ENCODE measurements at regions not wholly inside any gene's neighbourhood (a gene's known extent, or its start where the extent isn't known, plus 50 kb on each side); places are given as distances from the start of the nearest gene placed in this dataset.

GRCh38 chr1:218686761-218687160, 341.6 kb downstream of the TGFB2 start:
- Mint-ChIP-seq H3K4me3 (ENCODE audit: low read depth, unreplicated experiment) (no peak overlapping the region), H3K27ac (ENCODE audit: unreplicated experiment) (no peak overlapping the region), H3K4me1 (ENCODE audit: low read depth, unreplicated experiment) (peaks cover 5% of the 10 kb centered on the region), H3K27me3 (ENCODE audit: unreplicated experiment) (no peaks in the 10 kb centered on the region), H3K36me3 (ENCODE audit: insufficient read depth, unreplicated experiment) (no peaks in the 10 kb centered on the region), H3K9me3 (ENCODE audit: low read depth, unreplicated experiment) (peaks cover 11% of the 10 kb centered on the region)
- intact Hi-C loops (cut with micrococcal nuclease; ENCODE audit: unreplicated experiment): no loop called here
- no peak for TF ChIP-seq CTCF (IDR thresholded peaks at IDR 0.05; ENCODE audit: unreplicated experiment)
- CTCF ChIA-PET: no interaction called here
- DNase-seq: no peak
- no TSS peak for BruUV-seq (replicated peaks)

GRCh38 chr1:218692808-218693207, 347.7 kb downstream of the TGFB2 start:
- TF ChIP-seq CTCF (IDR thresholded peaks at IDR 0.05; ENCODE audit: unreplicated experiment): no peak
- no peak overlapping the region for H3K4me3 Mint-ChIP-seq (ENCODE audit: low read depth, unreplicated experiment)
- intact Hi-C loops (cut with micrococcal nuclease; ENCODE audit: unreplicated experiment): no loop called here
- no peak overlapping the region for H3K27ac Mint-ChIP-seq (ENCODE audit: unreplicated experiment)
- CTCF ChIA-PET: no interaction called here
- BruUV-seq (replicated peaks): no TSS peak
- peaks cover 2% of the 10 kb centered on the region for H3K9me3 Mint-ChIP-seq (ENCODE audit: low read depth, unreplicated experiment)
- H3K27me3 Mint-ChIP-seq (ENCODE audit: unreplicated experiment): no peaks in the 10 kb centered on the region
- H3K36me3 Mint-ChIP-seq (ENCODE audit: insufficient read depth, unreplicated experiment): no peaks in the 10 kb centered on the region
- no peaks in the 10 kb centered on the region for H3K4me1 Mint-ChIP-seq (ENCODE audit: low read depth, unreplicated experiment)
- DNase-seq: no peak

- H3K27me3 Mint-ChIP-seq (ENCODE audit: unreplicated experiment): no peaks in the 10 kb centered on the region
- intact Hi-C loops (cut with micrococcal nuclease; ENCODE audit: unreplicated experiment): no loop called here
- H3K27ac Mint-ChIP-seq (ENCODE audit: unreplicated experiment): no peak overlapping the region
- no peak for DNase-seq
- H3K4me3 Mint-ChIP-seq (ENCODE audit: low read depth, unreplicated experiment): no peak overlapping the region
- no peaks in the 10 kb centered on the region for H3K4me1 Mint-ChIP-seq (ENCODE audit: low read depth, unreplicated experiment)
- BruUV-seq (replicated peaks): no TSS peak
- CTCF ChIA-PET: interaction anchor here (0.6 kb wide), 1 partner anchor 632 kb away, joined by 3 read pairs; no protein-coding TSS in a partner anchor
- peaks cover 2% of the 10 kb centered on the region for H3K9me3 Mint-ChIP-seq (ENCODE audit: low read depth, unreplicated experiment)
- no peaks in the 10 kb centered on the region for H3K36me3 Mint-ChIP-seq (ENCODE audit: insufficient read depth, unreplicated experiment)
- TF ChIP-seq CTCF (IDR thresholded peaks at IDR 0.05; ENCODE audit: unreplicated experiment): no peak
These were observed 348.5 kb downstream of the TGFB2 start for GRCh38 chr1:218693599-218693998.

- intact Hi-C loops (cut with micrococcal nuclease; ENCODE audit: unreplicated experiment): no loop called here
- no peaks in the 10 kb centered on the region for H3K27me3 Mint-ChIP-seq (ENCODE audit: unreplicated experiment)
- no peaks in the 10 kb centered on the region for H3K36me3 Mint-ChIP-seq (ENCODE audit: insufficient read depth, unreplicated experiment)
- DNase-seq: no peak
- BruUV-seq (replicated peaks): no TSS peak
- H3K9me3 Mint-ChIP-seq (ENCODE audit: low read depth, unreplicated experiment): peaks cover 2% of the 10 kb centered on the region
- no peak overlapping the region for H3K27ac Mint-ChIP-seq (ENCODE audit: unreplicated experiment)
- no peak for TF ChIP-seq CTCF (IDR thresholded peaks at IDR 0.05; ENCODE audit: unreplicated experiment)
- no peaks in the 10 kb centered on the region for H3K4me1 Mint-ChIP-seq (ENCODE audit: low read depth, unreplicated experiment)
- no peak overlapping the region for H3K4me3 Mint-ChIP-seq (ENCODE audit: low read depth, unreplicated experiment)
- CTCF ChIA-PET: interaction anchor here (0.6 kb wide), 1 partner anchor 633 kb away, joined by 3 read pairs; no protein-coding TSS in a partner anchor
These were observed 348.9 kb downstream of the TGFB2 start for GRCh38 chr1:218694085-218694484.
